Psoas muscle (tissue), 7 donors: ENCODE measurements at regions not wholly inside any gene's neighbourhood (a gene's known extent, or its start where the extent isn't known, plus 50 kb on each side); places are given as distances from the start of the nearest gene placed in this dataset.
A peak's percentile ranks its signal among the peaks of the same experiment; 100 is the strongest.

Experiments
- ATAC-seq, 4 donors: fragments of 200-7000 bp; cut with Tn5 transposase; one replicate each; pipeline ENCODE4 v1.9.1; 2020; ENCODE audit warnings: moderate library complexity in 3 of 4, mild to moderate bottlenecking in 2 of 4
- DNase-seq, 2 donors: peaks; one replicate each; pipeline ENCODE4 v3.0.0-alpha.2; 2020
- H3K27ac ChIP-seq: fragments of 200-600 bp; one replicate; pipeline ENCODE4 v1.8.0; 2022
- H3K27me3 ChIP-seq, 3 donors: fragments of 200-600 bp in 1 of 3; one replicate each; pipeline versions ENCODE4 v1.6.1 to v1.8.0; 2013 to 2022; ENCODE audit warnings: low read length in 2 of 3, mild to moderate bottlenecking in 2 of 3, moderate library complexity in 1 of 3; ENCODE audit not compliant: insufficient read depth in 3 of 3
- H3K36me3 ChIP-seq, 2 donors: fragments of 200-600 bp in 1 of 2; one replicate each; pipeline versions ENCODE4 v1.6.1 to v1.8.0; 2013 to 2022; ENCODE audit warnings: low read depth in 1 of 2, mild to moderate bottlenecking in 1 of 2, moderate library complexity in 1 of 2; ENCODE audit not compliant: insufficient read depth in 1 of 2
- H3K4me1 ChIP-seq: fragments of 200-600 bp; one replicate; pipeline ENCODE4 v1.8.0; 2022
- H3K4me3 ChIP-seq: fragments of 200-600 bp; one replicate; pipeline ENCODE4 v1.8.0; 2022; ENCODE audit warnings: mild to moderate bottlenecking
- H3K9me3 ChIP-seq: fragments of 200-600 bp; one replicate; pipeline ENCODE4 v1.8.0; 2022
- CTCF ChIP-seq: fragments of 200-600 bp; IDR thresholded peaks from one replicate; pipeline ENCODE4 v1.8.0; 2022; ENCODE audit warnings: antibody characterized with exemption
- WGBS, 3 donors: extraction: QIAGEN DNeasy Blood & Tissue Kit; methylation state at CpG; one replicate each; pipeline versions ENCODE4 v1.1.6 to v1.1.7; 2013; 5-methylcytosine and 5-hydroxymethylcytosine counted together
- intact Hi-C, 2 donors: fragments of 100-400 bp; cut with DNase I; formaldehyde crosslinking; loops; one replicate each; pipeline versions ENCODE4 v1.11.0 to v1.14.2; 2022
- donor health status: healthy with polysubstance abuse.
- donor health status: DM: no; HTN: no; CAD: no; lungs with moderate emphysema.
- donor health status: Bipolar disorder and iron deficiency.
- donor health status: healthy.
- donor health status: DM: yes; HTN: yes; CAD: no.
- donor health status: DM: no; HTN: no; CAD: no.
- donor health status: DM: yes; HTN: yes; CAD: no.

DNA sequence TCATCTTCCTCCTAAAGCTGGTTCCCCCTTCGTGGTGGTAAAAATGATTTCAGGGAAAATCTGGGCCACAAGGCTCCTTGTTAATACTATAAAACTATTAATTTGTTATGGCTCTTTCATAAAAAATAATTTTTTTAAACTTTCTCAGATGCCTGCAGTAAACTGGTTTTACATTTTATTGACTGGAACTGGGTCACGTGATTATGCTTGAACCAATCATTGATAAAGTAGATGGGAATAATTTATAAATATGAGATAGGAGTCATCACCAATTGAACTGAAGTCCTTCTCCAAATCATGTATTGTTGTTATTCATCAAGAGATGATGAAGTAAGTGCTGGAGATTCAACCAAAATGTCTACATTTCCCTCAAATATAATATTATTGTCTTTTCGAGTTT is 138.4 kb downstream of the SLC17A6 start:
- intact Hi-C loops: loop anchor here in 1 of 2 donors (10.0 kb wide), 1 partner anchor 142 kb away; the partner anchor contains the start of gene SLC17A6
- ATAC-seq (no peak), DNase-seq (no peak)
- Histone ChIP-seq H3K27me3 (no peaks in the 10 kb centered on the region), H3K36me3 (no peaks in the 10 kb centered on the region), H3K4me1 (no peaks in the 10 kb centered on the region), H3K9me3 (no peaks in the 10 kb centered on the region), H3K4me3 (no peak overlapping the region), H3K27ac (no peak overlapping the region)
- 79 to 87% (median 80%) methylated on average over 3 of the region's 3 CpGs for WGBS, 3 donors
- TF ChIP-seq CTCF: no peak

DNA sequence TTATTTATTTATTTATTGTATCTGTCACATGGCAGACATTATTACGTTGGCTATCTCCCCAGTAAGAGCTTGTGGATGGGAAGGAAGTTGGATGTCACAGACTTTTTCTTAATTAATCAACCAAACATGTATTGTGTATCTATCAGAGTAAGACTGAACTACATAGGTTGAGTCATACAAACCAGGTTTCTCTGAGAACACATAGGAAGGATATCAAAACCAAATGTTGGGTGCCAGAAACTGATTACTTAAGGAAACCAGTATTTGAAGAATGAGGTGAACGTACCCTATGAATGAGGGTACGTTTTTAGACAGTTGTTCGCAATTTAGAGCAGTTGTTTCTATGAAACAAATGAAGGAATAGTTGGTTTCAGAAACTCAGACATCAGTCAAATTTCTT is 136.4 kb downstream of the SLC17A6 start:
- ATAC-seq (no peak), DNase-seq (no peak)
- intact Hi-C loops: loop anchor here (5.0 to 10.0 kb wide), 2 partner anchors 38 to 140 kb away; partner anchors contain the start of gene SLC17A6 (in 1 of the 2)
- Histone ChIP-seq H3K27ac (no peak overlapping the region), H3K4me3 (no peak overlapping the region), H3K4me1 (no peaks in the 10 kb centered on the region), H3K36me3 (no peaks in the 10 kb centered on the region), H3K27me3 (no peaks in the 10 kb centered on the region), H3K9me3 (no peaks in the 10 kb centered on the region)
- TF ChIP-seq CTCF: no peak
- WGBS, 3 donors: 71 to 81% (median 78%) methylated on average over 4 of the region's 4 CpGs

DNA sequence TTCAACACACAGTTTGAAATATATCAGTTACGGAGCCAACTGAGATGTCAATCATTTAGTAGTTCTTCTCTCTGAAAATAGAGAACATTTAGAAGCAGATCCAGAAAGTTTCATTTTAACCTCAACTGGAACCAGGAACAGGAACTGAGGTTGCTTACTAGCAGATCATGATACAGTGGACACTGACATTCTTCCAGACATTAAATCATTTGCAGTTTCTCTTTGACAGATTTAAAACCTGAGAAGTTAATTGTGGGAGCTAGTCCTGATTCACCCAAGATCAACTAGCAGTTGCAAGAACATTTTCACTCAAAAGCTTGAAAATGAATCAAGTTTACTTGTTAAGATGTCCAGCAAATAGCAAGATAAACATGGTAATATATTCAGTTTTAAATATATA is 135.4 kb downstream of the SLC17A6 start:
- Histone ChIP-seq H3K36me3 (no peaks in the 10 kb centered on the region), H3K9me3 (no peaks in the 10 kb centered on the region), H3K4me3 (no peak overlapping the region), H3K27me3 (no peaks in the 10 kb centered on the region), H3K4me1 (no peaks in the 10 kb centered on the region), H3K27ac (no peak overlapping the region)
- DNase-seq (no peak), ATAC-seq (no peak)
- no peak for TF ChIP-seq CTCF
- 43 to 56% (median 54%) methylated on average over 1 of the region's 1 CpG for WGBS, 3 donors
- intact Hi-C loops: loop anchor here (5.0 to 10.0 kb wide), 2 partner anchors 39 to 139 kb away; partner anchors contain the start of gene SLC17A6 (in 1 of the 2)

DNA sequence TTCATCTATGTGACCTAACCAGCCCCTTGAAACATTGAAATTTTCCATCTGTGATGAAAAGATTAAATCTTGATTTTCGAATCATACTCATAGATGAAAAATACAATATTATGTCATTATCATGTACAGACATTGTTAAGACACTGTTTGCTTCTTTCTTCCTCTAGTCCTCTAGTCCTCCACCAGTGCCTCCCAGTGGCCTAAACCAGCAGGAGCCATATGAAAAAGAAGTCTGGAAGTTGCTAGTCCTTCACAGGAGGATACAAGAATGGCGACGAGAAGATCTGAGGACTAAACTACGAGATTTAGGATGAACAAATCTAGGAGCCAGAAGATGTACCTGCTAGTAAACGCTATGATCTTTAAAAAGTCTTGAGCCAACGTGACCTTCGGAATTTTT is 134.1 kb downstream of the SLC17A6 start:
- Histone ChIP-seq H3K27ac (no peak overlapping the region), H3K9me3 (no peaks in the 10 kb centered on the region), H3K36me3 (no peaks in the 10 kb centered on the region), H3K27me3 (no peaks in the 10 kb centered on the region), H3K4me1 (no peaks in the 10 kb centered on the region), H3K4me3 (no peak overlapping the region)
- 84 to 91% (median 90%) methylated on average over 7 of the region's 7 CpGs for WGBS, 3 donors
- DNase-seq: no peak
- no peak for ATAC-seq
- intact Hi-C loops: loop anchor here (5.0 to 10.0 kb wide), 2 partner anchors 40 to 138 kb away; partner anchors contain the start of gene SLC17A6 (in 1 of the 2)
- peak; percentile 7 for TF ChIP-seq CTCF

DNA sequence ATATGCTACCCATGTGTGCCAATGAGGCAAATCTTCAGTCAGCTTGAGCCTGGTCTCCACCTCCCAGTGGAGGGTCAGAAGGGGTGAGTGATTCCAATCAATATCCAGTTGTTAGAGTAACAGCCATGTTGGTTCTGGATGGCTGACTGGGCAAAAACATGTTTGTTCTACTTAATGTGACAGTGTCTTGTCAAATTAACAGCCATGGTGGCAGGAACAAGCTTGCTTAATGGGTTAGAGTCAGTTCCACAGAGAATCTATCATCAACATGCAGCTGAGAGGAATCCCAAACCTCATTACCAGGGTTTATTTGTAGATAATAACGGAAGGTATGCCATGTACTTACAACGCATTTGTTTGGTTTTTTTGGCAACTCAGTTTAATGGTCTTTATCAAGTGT is 133.2 kb downstream of the SLC17A6 start:
- Histone ChIP-seq H3K36me3 (no peaks in the 10 kb centered on the region), H3K27me3 (no peaks in the 10 kb centered on the region), H3K4me1 (peaks cover 2% of the 10 kb centered on the region), H3K4me3 (no peak overlapping the region), H3K9me3 (no peaks in the 10 kb centered on the region), H3K27ac (no peak overlapping the region)
- ATAC-seq: no peak
- intact Hi-C loops: loop anchor here (5.0 to 10.0 kb wide), 2 partner anchors 41 to 137 kb away; partner anchors contain the start of gene SLC17A6 (in 1 of the 2)
- TF ChIP-seq CTCF: no peak
- no peak for DNase-seq
- WGBS, 3 donors: 70 to 82% (median 82%) methylated on average over 2 of the region's 2 CpGs
